K562 (cell line): ENCODE measurements at regions not wholly inside any gene's neighbourhood (a gene's known extent, or its start where the extent isn't known, plus 50 kb on each side); places are given as distances from the start of the nearest gene placed in this dataset.
A peak's percentile ranks its signal among the peaks of the same experiment; 100 is the strongest.

Experiments used
- ARID2 ChIP-seq: fragments of 450-650 bp; IDR thresholded peaks from 2 replicates; pipeline ENCODE4 v1.6.1; 2017; ENCODE audit warnings: antibody characterized with exemption, mild to moderate bottlenecking
- ATF1 ChIP-seq, 2 experiments: fragments of 450-650 bp in 1 of 2; IDR thresholded peaks; 2 replicates each; pipeline ENCODE4 v1.6.1; 2016; ENCODE audit warnings: missing compliant biosample characterization in 1 of 2, missing genetic modification characterization in 1 of 2
- HEY1 ChIP-seq: fragments of 250-450 bp; sonication (Bioruptor Pico); IDR thresholded peaks from 2 replicates; pipeline ENCODE4 v1.5.0; 2020; ENCODE audit warnings: mild to moderate bottlenecking, moderate library complexity, borderline replicate concordance
- JUN ChIP-seq, 2 experiments: sonication (generic) in 1 of 2; formaldehyde crosslinking in 1 of 2; IDR thresholded peaks; 2 replicates each; pipeline versions ENCODE4 v1.6.1 to v1.8.0; 2012 to 2022; ENCODE audit warnings: borderline replicate concordance in 2 of 2, mild to moderate bottlenecking in 2 of 2, improper control_type of control experiment in 1 of 2, low read depth in 1 of 2, low read length in 1 of 2, missing genetic modification reagents in 1 of 2
- KLF1 ChIP-seq: fragments of 450-650 bp; IDR thresholded peaks from 2 replicates; pipeline ENCODE4 v1.6.1; 2016; ENCODE audit warnings: missing genetic modification characterization, missing compliant biosample characterization
- MECOM ChIP-seq: fragments of 250-450 bp; sonication (Bioruptor Pico); IDR thresholded peaks from 2 replicates; pipeline ENCODE4 v1.8.0; 2022; ENCODE audit warnings: inconsistent platforms
- PRMT5 ChIP-seq: sonication (generic); formaldehyde crosslinking; IDR thresholded peaks from 2 replicates; pipeline ENCODE4 v1.5.0; 2020; ENCODE audit warnings: missing genetic modification reagents
- VEZF1 ChIP-seq: fragments of 200-800 bp; sonication (Bioruptor generic); IDR thresholded peaks from 2 replicates; pipeline ENCODE4 v1.6.1; 2017; ENCODE audit warnings: missing genetic modification characterization, missing compliant biosample characterization
- ZNF143 ChIP-seq: sonication (generic); formaldehyde crosslinking; IDR thresholded peaks from 2 replicates; pipeline ENCODE4 v1.9.0; 2022; ENCODE audit warnings: mild to moderate bottlenecking, missing genetic modification reagents
- ZNF785 ChIP-seq: fragments of 250-450 bp; sonication (Bioruptor Pico); IDR thresholded peaks from 2 replicates; pipeline ENCODE4 v1.4.0; 2020; ENCODE audit warnings: mild to moderate bottlenecking
- TF ChIP-seq, protein P1 (sequence below): fragments of 200-400 bp; formaldehyde crosslinking; IDR thresholded peaks from 2 replicates; pipeline ENCODE4 v1.6.1; 2017; ENCODE audit warnings: mild to moderate bottlenecking, low read depth, low read length, moderate library complexity
- TF ChIP-seq, protein P2 (sequence below): fragments of 250-450 bp; sonication (Bioruptor Pico); IDR thresholded peaks from 2 replicates; pipeline ENCODE4 v1.4.0; 2020; ENCODE audit warnings: mild to moderate bottlenecking, moderate library complexity

GRCh38 chr10:21097926-21098355, 200.8 kb upstream of the NEBL start (continued):
- TF ChIP-seq JUN (IDR thresholded peaks at IDR 0.05; ENCODE audit: borderline replicate concordance, low read depth, low read length), result no peak
- TF ChIP-seq JUN (CRISPR knock-in tag; IDR thresholded peaks at IDR 0.05; ENCODE audit: borderline replicate concordance), result no peak
- no peak for TF ChIP-seq ARID2
- no peak for TF ChIP-seq ZNF785
- TF ChIP-seq, protein P1, sequence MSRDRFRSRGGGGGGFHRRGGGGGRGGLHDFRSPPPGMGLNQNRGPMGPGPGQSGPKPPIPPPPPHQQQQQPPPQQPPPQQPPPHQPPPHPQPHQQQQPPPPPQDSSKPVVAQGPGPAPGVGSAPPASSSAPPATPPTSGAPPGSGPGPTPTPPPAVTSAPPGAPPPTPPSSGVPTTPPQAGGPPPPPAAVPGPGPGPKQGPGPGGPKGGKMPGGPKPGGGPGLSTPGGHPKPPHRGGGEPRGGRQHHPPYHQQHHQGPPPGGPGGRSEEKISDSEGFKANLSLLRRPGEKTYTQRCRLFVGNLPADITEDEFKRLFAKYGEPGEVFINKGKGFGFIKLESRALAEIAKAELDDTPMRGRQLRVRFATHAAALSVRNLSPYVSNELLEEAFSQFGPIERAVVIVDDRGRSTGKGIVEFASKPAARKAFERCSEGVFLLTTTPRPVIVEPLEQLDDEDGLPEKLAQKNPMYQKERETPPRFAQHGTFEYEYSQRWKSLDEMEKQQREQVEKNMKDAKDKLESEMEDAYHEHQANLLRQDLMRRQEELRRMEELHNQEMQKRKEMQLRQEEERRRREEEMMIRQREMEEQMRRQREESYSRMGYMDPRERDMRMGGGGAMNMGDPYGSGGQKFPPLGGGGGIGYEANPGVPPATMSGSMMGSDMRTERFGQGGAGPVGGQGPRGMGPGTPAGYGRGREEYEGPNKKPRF, result no peak
- no peak for TF ChIP-seq KLF1 (tag)
- TF ChIP-seq ZNF143 (CRISPR knock-in tag), result no peak
- no peak for TF ChIP-seq VEZF1 (CRISPR knock-in tag)
- peak; percentile 84; the same call in 1 of the 2 replicates for TF ChIP-seq HEY1 (CRISPR knock-in tag)
- no peak for TF ChIP-seq MECOM (CRISPR knock-in tag)
- TF ChIP-seq, protein P2, sequence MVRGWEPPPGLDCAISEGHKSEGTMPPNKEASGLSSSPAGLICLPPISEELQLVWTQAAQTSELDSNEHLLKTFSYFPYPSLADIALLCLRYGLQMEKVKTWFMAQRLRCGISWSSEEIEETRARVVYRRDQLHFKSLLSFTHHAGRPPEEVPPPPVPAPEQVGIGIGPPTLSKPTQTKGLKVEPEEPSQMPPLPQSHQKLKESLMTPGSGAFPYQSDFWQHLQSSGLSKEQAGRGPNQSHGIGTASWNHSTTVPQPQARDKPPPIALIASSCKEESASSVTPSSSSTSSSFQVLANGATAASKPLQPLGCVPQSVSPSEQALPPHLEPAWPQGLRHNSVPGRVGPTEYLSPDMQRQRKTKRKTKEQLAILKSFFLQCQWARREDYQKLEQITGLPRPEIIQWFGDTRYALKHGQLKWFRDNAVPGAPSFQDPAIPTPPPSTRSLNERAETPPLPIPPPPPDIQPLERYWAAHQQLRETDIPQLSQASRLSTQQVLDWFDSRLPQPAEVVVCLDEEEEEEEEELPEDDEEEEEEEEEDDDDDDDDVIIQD (CRISPR knock-in tag), result no peak
- no peak for TF ChIP-seq ATF1 (CRISPR knock-in tag; IDR thresholded peaks at IDR 0.05)
- TF ChIP-seq ATF1 (tag; IDR thresholded peaks at IDR 0.05), result no peak
- TF ChIP-seq PRMT5 (CRISPR knock-in tag), result no peak
